Activated CD8-positive, alpha-beta memory T cell treated with anti-CD3 and anti-CD28 coated beads, Interleukin-2, amount 10 ng/mL, durations not matched to agents 7 days and 5 days (primary cell): ENCODE measurements at regions not wholly inside any gene's neighbourhood (a gene's known extent, or its start where the extent isn't known, plus 50 kb on each side); places are given as distances from the start of the nearest gene placed in this dataset.
A peak's percentile ranks its signal among the peaks of the same experiment; 100 is the strongest.

Experiments used
- ATAC-seq: fragments of 150-1000 bp; cut with Tn5 transposase; one replicate; pipeline ENCODE4 v1.10.0; 2021; ENCODE audit warnings: moderate library complexity
- CTCF ChIA-PET: fragments of 350-600 bp; sonication (Branson Sonifier 250); formaldehyde crosslinking; loops from one replicate; lab custom pipeline; 2021; ENCODE audit warnings: antibody characterized with exemption; lab: Charles Lee
- DNase-seq: peaks from one replicate; pipeline ENCODE4 v3.0.0-alpha.2; 2020
- H3K27ac Mint-ChIP-seq: one replicate; pipeline ENCODE4 v1.8.0; 2021; ENCODE audit warnings: mild to moderate bottlenecking, mixed read lengths
- H3K27me3 Mint-ChIP-seq: one replicate; pipeline ENCODE4 v1.8.0; 2021; ENCODE audit warnings: mixed read lengths
- H3K36me3 Mint-ChIP-seq: one replicate; pipeline ENCODE4 v1.8.0; 2021; ENCODE audit warnings: mild to moderate bottlenecking, mixed read lengths
- H3K4me1 Mint-ChIP-seq: one replicate; pipeline ENCODE4 v1.8.0; 2021; ENCODE audit warnings: mixed read lengths
- H3K4me3 Mint-ChIP-seq: one replicate; pipeline ENCODE4 v1.8.0; 2021; ENCODE audit warnings: mild to moderate bottlenecking, moderate library complexity, mixed read lengths
- H3K9me3 Mint-ChIP-seq: one replicate; pipeline ENCODE4 v1.8.0; 2022; ENCODE audit warnings: low read depth, mixed read lengths

- H3K4me1 Mint-ChIP-seq = peaks cover 32% of the 10 kb centered on the region
- CTCF ChIA-PET = interaction anchor here (1.3 to 1.8 kb wide), 3 partner anchors 9 to 173 kb away, joined by 3 to 10 read pairs (median 5); partner anchors contain the start of gene CITED2
- H3K27me3 Mint-ChIP-seq = no peaks in the 10 kb centered on the region
- no peak overlapping the region for H3K27ac Mint-ChIP-seq
- no peak for ATAC-seq
- peaks cover 20% of the 10 kb centered on the region for H3K36me3 Mint-ChIP-seq
- no peak for DNase-seq
- H3K9me3 Mint-ChIP-seq = no peaks in the 10 kb centered on the region
- H3K4me3 Mint-ChIP-seq = no peak overlapping the region
These were observed 173.4 kb upstream of the CITED2 start for GRCh38 chr6:139547804-139548203.

- CTCF ChIA-PET = interaction anchor here (1.3 to 1.8 kb wide), 2 partner anchors 10 to 20 kb away, joined by 3 to 10 read pairs; no protein-coding TSS in a partner anchor
These were observed 172.8 kb upstream of the CITED2 start for GRCh38 chr6:139547122-139547776.

GRCh38 chr6:139546106-139546472 lies 171.6 kb upstream of the CITED2 start:
- Mint-ChIP-seq H3K27me3 (no peaks in the 10 kb centered on the region), H3K4me1 (peaks cover 43% of the 10 kb centered on the region), H3K9me3 (no peaks in the 10 kb centered on the region), H3K27ac (no peak overlapping the region), H3K4me3 (no peak overlapping the region), H3K36me3 (peaks cover 24% of the 10 kb centered on the region)
- DNase-seq = no peak
- CTCF ChIA-PET = interaction anchor here (0.6 to 0.7 kb wide), 2 partner anchors 22 to 171 kb away, joined by 3 read pairs; partner anchors contain the start of gene CITED2
- ATAC-seq = no peak

More at GRCh38 chr6:139547122-139547776, 172.8 kb upstream of the CITED2 start:
- DNase-seq = no peak
- no peaks in the 10 kb centered on the region for H3K27me3 Mint-ChIP-seq
- H3K36me3 Mint-ChIP-seq = peaks cover 20% of the 10 kb centered on the region
- peaks cover 34% of the 10 kb centered on the region for H3K4me1 Mint-ChIP-seq
- no peaks in the 10 kb centered on the region for H3K9me3 Mint-ChIP-seq
- no peak overlapping the region for H3K27ac Mint-ChIP-seq
- ATAC-seq = no peak
- no peak overlapping the region for H3K4me3 Mint-ChIP-seq

GRCh38 chr6:139545206-139546105 lies 171.0 kb upstream of the CITED2 start:
- no peak overlapping the region for H3K4me3 Mint-ChIP-seq

DNA sequence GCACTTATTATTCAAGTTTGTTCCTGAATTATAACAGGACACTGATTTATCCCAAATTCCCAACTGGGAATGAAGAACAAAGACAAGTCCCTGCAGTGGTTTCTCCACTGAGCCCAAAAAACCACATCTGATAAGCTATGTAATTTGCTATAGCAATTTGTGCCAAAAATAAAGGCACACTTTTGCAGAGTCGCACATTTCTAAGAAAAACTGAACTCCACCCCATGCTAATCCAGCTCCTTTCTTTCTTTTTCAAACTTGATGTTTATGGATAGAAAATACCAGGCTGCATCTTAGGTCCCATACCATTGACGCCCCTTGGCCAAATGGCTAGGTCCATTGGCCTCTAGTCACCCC lies 170.2 kb upstream of the CITED2 start:
- Mint-ChIP-seq H3K27me3 (no peaks in the 10 kb centered on the region), H3K9me3 (no peaks in the 10 kb centered on the region), H3K27ac (no peak overlapping the region), H3K36me3 (peaks cover 27% of the 10 kb centered on the region), H3K4me3 (no peak overlapping the region), H3K4me1 (peaks cover 57% of the 10 kb centered on the region)
- CTCF ChIA-PET = no interaction called here
- ATAC-seq (no peak), DNase-seq (no peak)

More at GRCh38 chr6:139545206-139546105, 171.0 kb upstream of the CITED2 start:
- H3K27ac Mint-ChIP-seq = no peak overlapping the region
- DNase-seq (no peak), ATAC-seq (no peak)
- peaks cover 26% of the 10 kb centered on the region for H3K36me3 Mint-ChIP-seq
- H3K9me3 Mint-ChIP-seq = no peaks in the 10 kb centered on the region
- CTCF ChIA-PET = interaction anchor here (0.6 to 0.7 kb wide), 2 partner anchors 21 to 171 kb away, joined by 3 read pairs; partner anchors contain the start of gene CITED2
- H3K4me1 Mint-ChIP-seq = peaks cover 49% of the 10 kb centered on the region
- no peaks in the 10 kb centered on the region for H3K27me3 Mint-ChIP-seq

DNA sequence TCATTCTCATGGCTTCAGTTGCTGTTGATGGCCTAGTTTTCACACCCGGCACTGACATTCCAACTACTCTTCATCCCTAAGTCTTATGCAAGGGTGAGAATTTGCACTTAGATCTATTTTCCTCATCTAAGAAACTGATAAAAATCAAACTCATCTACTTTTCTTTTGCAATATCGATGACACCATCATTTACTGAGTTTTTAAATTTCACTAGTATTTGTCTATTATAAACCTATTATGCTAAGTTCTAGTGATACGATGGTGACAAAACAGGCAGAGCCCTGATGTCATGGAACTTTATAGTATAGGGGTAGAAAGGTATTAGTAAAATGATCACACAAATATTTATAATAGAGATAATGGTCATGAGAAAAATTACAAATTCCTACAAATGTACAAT lies 167.9 kb upstream of the CITED2 start:
- DNase-seq = no peak
- no peaks in the 10 kb centered on the region for H3K27me3 Mint-ChIP-seq
- H3K4me3 Mint-ChIP-seq = no peak overlapping the region
- H3K4me1 Mint-ChIP-seq = peaks cover 75% of the 10 kb centered on the region
- H3K27ac Mint-ChIP-seq = no peak overlapping the region
- H3K9me3 Mint-ChIP-seq = no peaks in the 10 kb centered on the region
- no peak for ATAC-seq
- CTCF ChIA-PET = no interaction called here
- peaks cover 20% of the 10 kb centered on the region for H3K36me3 Mint-ChIP-seq

GRCh38 chr6:139540894-139541293 lies 166.4 kb upstream of the CITED2 start:
- CTCF ChIA-PET = interaction anchor here (1.4 to 1.6 kb wide), 3 partner anchors 10 to 166 kb away, joined by 3 to 4 read pairs (median 4); partner anchors contain the start of gene CITED2
- peaks cover 18% of the 10 kb centered on the region for H3K36me3 Mint-ChIP-seq
- H3K9me3 Mint-ChIP-seq = no peaks in the 10 kb centered on the region
- peaks cover 81% of the 10 kb centered on the region for H3K4me1 Mint-ChIP-seq
- H3K4me3 Mint-ChIP-seq = peak overlapping the region; percentile 73
- ATAC-seq (no peak), DNase-seq (no peak)
- H3K27ac Mint-ChIP-seq = peak overlapping the region; percentile 93
- no peaks in the 10 kb centered on the region for H3K27me3 Mint-ChIP-seq

GRCh38 chr6:139540276-139540675 lies 165.8 kb upstream of the CITED2 start:
- CTCF ChIA-PET = interaction anchor here (0.7 to 1.6 kb wide), 5 partner anchors 9 to 171 kb away, joined by 3 to 4 read pairs (median 4); partner anchors contain the start of gene CITED2
- H3K27ac Mint-ChIP-seq = peak overlapping the region; percentile 93
- ATAC-seq (peak; percentile 93), DNase-seq (peak; percentile 91)
- no peaks in the 10 kb centered on the region for H3K9me3 Mint-ChIP-seq
- H3K27me3 Mint-ChIP-seq = no peaks in the 10 kb centered on the region
- peak overlapping the region; percentile 73 for H3K4me3 Mint-ChIP-seq
- peaks cover 16% of the 10 kb centered on the region for H3K36me3 Mint-ChIP-seq
- H3K4me1 Mint-ChIP-seq = peaks cover 80% of the 10 kb centered on the region

DNA sequence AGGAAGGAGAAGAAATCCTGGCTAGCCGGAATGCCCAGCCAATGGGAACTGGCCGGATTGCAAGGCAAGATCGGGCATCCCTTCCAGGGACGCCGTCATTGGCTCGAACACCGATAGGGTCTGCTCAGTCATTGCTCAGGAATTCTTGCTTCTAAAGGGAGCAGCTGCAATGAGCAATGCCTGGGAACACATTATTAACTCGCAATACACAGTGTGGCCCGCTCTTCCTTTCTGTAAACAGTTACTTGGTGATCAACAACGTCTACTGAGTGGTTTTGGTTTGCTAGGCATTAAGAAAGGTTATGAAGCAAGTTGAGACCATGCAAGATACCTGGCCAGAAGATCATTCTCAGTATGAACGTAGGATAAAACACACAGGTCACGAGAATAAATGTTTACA lies 165.4 kb upstream of the CITED2 start:
- Mint-ChIP-seq H3K27me3 (no peaks in the 10 kb centered on the region), H3K36me3 (peaks cover 15% of the 10 kb centered on the region), H3K27ac (peak overlapping the region; percentile 93), H3K4me3 (peak overlapping the region; percentile 73), H3K9me3 (no peaks in the 10 kb centered on the region), H3K4me1 (peaks cover 78% of the 10 kb centered on the region)
- DNase-seq = peak; percentile 41
- CTCF ChIA-PET = interaction anchor here (0.7 to 1.6 kb wide), 6 partner anchors 9 to 170 kb away, joined by 3 to 4 read pairs (median 4); partner anchors contain the start of gene CITED2
- ATAC-seq = no peak

DNA sequence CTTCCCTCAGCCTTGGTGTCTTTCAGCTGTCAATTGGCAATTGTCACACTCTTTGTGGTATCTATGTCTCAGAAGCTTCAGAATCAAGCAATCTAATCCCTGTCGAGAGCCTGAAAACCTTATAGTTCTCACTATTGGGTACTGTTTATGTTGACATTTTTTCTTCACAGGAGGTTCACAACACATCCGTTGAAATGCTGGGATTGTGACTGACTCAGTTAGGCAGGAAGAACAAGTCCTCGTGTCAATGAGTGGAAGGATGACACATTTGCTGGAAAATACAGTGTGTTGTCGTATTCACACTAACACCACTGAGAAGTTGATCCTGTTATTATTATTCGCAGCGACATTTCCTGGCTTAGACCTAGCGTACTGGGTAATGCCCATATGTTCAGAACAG lies 163.9 kb upstream of the CITED2 start:
- Mint-ChIP-seq H3K9me3 (no peaks in the 10 kb centered on the region), H3K36me3 (peaks cover 14% of the 10 kb centered on the region), H3K27me3 (no peaks in the 10 kb centered on the region), H3K27ac (peak overlapping the region; percentile 18), H3K4me1 (peaks cover 83% of the 10 kb centered on the region), H3K4me3 (no peak overlapping the region)
- DNase-seq (no peak), ATAC-seq (no peak)
- CTCF ChIA-PET = interaction anchor here (1.1 kb wide), 1 partner anchor 164 kb away, joined by 3 read pairs; the partner anchor contains the start of gene CITED2

DNA sequence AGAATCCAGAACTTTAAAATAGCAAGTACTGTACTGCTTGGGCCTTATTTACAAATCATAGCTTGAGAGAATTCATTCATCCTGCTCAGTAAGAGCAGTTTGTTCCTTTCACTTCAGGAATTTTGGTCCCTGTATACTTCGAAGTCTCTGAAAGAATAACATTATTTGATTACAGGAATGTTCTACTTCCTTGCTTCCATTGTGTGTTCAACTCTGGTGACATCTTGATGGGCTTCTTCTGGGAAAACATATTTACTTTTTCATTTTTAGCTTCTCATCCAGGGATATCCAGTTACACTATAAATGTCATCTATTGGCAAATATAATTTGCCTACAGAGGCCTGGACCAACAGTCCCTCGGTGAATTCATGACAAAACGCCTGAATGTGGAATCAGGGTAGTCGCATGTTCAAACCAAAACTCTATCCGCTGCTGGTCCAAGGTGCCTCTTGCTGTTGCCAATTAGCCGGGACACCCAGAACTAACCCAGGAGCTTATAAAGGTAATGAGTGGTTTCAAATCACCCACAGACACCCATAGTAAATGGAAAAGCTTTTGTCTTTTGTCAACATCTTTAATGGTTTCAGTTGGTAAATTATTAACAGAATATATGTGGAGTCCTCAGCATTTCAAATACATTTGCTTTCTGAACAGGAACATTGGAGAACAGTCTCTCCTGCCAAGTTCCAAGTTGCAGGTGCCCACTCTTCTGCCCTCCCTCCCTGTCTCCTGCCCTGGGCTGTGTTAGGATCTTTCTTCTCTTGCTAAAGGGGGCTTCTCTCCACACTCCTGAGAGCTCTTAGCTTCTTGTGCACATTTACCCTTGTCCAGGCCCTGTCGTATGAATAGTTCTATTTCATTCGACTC lies 162.5 kb upstream of the CITED2 start:
- Mint-ChIP-seq H3K27me3 (no peaks in the 10 kb centered on the region), H3K4me1 (peaks cover 81% of the 10 kb centered on the region), H3K36me3 (peaks cover 15% of the 10 kb centered on the region), H3K27ac (peak overlapping the region; percentile 21), H3K9me3 (no peaks in the 10 kb centered on the region), H3K4me3 (no peak overlapping the region)
- no peak for DNase-seq
- ATAC-seq = no peak
- CTCF ChIA-PET = interaction anchor here (1.1 to 4.6 kb wide), 2 partner anchors 12 to 162 kb away, joined by 4 to 28 read pairs; partner anchors contain the start of gene CITED2

- CTCF ChIA-PET = interaction anchor here (0.9 to 4.6 kb wide), 4 partner anchors 92 to 164 kb away, joined by 3 to 28 read pairs (median 6); partner anchors contain the start of gene CITED2
- Mint-ChIP-seq H3K9me3 (peaks cover 2% of the 10 kb centered on the region), H3K4me1 (peaks cover 81% of the 10 kb centered on the region), H3K36me3 (peaks cover 15% of the 10 kb centered on the region), H3K4me3 (peak overlapping the region; percentile 65), H3K27ac (peak overlapping the region; percentile 100), H3K27me3 (no peaks in the 10 kb centered on the region)
- DNase-seq = peak; percentile 56
- peak; percentile 52 for ATAC-seq
These were observed 160.1 kb upstream of the CITED2 start for GRCh38 chr6:139534472-139535115.
